Aorta (tissue), 5 donors: ENCODE measurements at regions not wholly inside any gene's neighbourhood (a gene's known extent, or its start where the extent isn't known, plus 50 kb on each side); places are given as distances from the start of the nearest gene placed in this dataset.
A peak's percentile ranks its signal among the peaks of the same experiment; 100 is the strongest.

Source experiments
- ATAC-seq: fragments of 200-7000 bp; cut with Tn5 transposase; one replicate; pipeline ENCODE4 v1.9.1; 2022; ENCODE audit warnings: moderate library complexity; ENCODE audit not compliant: low FRiP score
- DNase-seq, 2 donors: peaks; one replicate each; pipeline ENCODE4 v3.0.0-alpha.2; 2020
- H3K27ac ChIP-seq, 2 donors: one replicate each; pipeline ENCODE4 v1.5.1; 2013; ENCODE audit warnings: low read length in 2 of 2, mild to moderate bottlenecking in 2 of 2, moderate library complexity in 2 of 2, control low read depth in 1 of 2, inconsistent platforms in 1 of 2, low read depth in 1 of 2
- H3K27me3 ChIP-seq, 2 donors: one replicate each; pipeline ENCODE4 v1.6.1; 2013; ENCODE audit warnings: control low read depth in 1 of 2, low read length in 1 of 2, mild to moderate bottlenecking in 1 of 2, moderate library complexity in 1 of 2; ENCODE audit not compliant: insufficient read depth in 2 of 2, control insufficient read depth in 1 of 2
- H3K36me3 ChIP-seq, 2 donors: one replicate each; pipeline ENCODE4 v1.6.1; 2013; ENCODE audit warnings: control low read depth in 1 of 2, low read length in 1 of 2, mild to moderate bottlenecking in 1 of 2; ENCODE audit not compliant: insufficient read depth in 2 of 2, control insufficient read depth in 1 of 2
- H3K4me1 ChIP-seq, 2 donors: one replicate each; pipeline ENCODE4 v1.6.1; 2013; ENCODE audit warnings: low read length in 2 of 2, control low read depth in 1 of 2, mild to moderate bottlenecking in 1 of 2, moderate library complexity in 1 of 2; ENCODE audit not compliant: insufficient read depth in 2 of 2, control insufficient read depth in 1 of 2
- H3K4me3 ChIP-seq, 2 donors: one replicate each; pipeline ENCODE4 v1.5.1; 2013; ENCODE audit warnings: low read length in 2 of 2, control low read depth in 1 of 2, mild to moderate bottlenecking in 1 of 2
- H3K9me3 ChIP-seq: one replicate; pipeline ENCODE4 v1.6.1; 2013; ENCODE audit warnings: mild to moderate bottlenecking, low read length; ENCODE audit not compliant: control insufficient read depth
- WGBS, 2 donors: extraction: QIAGEN DNeasy Blood & Tissue Kit; methylation state at CpG; one replicate each; pipeline ENCODE4 v1.1.7; 2013; 5-methylcytosine and 5-hydroxymethylcytosine counted together
- intact Hi-C, 2 donors: fragments of 100-400 bp; cut with DNase I; formaldehyde crosslinking; loops; one replicate each; pipeline versions ENCODE4 v1.14.2 to v1.15.0; 2022
- donor health status: healthy with polysubstance abuse.
- donor health status: Bipolar disorder and iron deficiency.
- donor health status: DM: no; HTN: no; CAD: no.
- donor health status: DM: no; HTN: no; CAD: no.
- donor health status: DM: yes; HTN: yes; CAD: no.

DNA sequence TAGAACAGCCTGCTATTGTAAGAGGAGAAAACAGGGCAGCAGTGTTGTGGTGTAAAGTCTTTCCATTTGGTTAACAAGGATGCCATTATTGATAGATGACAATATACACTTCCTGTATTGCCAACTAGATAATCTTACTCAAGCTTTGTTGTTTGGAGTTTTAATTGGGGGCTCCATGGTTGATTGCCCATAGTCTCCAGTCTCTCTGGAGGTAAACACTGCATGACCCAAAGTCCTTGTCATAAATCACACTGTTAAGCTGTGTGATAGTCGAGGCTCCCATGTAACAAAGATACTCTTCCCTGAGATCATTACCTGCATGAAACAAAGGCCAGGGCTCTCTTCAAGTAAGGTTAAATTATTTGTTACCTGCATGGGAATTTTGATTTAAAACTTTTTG is 394.6 kb downstream of the C4orf33 start:
- intact Hi-C loops = no loop called here
- Histone ChIP-seq H3K4me1 (no peaks in the 10 kb centered on the region), H3K36me3 (no peaks in the 10 kb centered on the region), H3K27me3 (no peaks in the 10 kb centered on the region), H3K27ac (no peak overlapping the region), H3K4me3 (no peak overlapping the region), H3K9me3 (no peaks in the 10 kb centered on the region)
- DNase-seq (no peak), ATAC-seq (no peak)
- 57 to 72% methylated on average over 1 of the region's 1 CpG for WGBS, 2 donors

DNA sequence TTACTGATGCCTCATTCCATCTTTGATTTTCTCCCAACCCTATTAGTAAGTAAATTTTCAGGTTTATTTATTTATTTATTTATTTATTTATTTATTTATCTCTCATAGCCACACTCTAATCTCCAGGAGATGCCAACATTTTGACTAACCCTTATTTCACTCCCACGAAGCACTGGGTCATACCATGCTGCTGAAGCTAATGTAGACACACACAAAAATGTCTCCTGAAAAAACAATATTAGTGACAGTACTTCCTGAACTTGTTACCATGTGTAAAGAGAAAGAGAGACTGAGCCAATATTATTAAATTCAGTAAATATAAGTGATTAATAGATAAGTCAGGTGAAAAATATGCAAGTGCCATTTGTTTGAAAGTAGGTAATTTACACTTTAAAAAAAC is 402.7 kb downstream of the C4orf33 start:
- Histone ChIP-seq H3K27ac (no peak overlapping the region), H3K4me1 (no peaks in the 10 kb centered on the region), H3K4me3 (no peak overlapping the region), H3K9me3 (no peaks in the 10 kb centered on the region), H3K27me3 (no peaks in the 10 kb centered on the region), H3K36me3 (no peaks in the 10 kb centered on the region)
- 50% methylated on average over 1 of the region's 1 CpG for WGBS, 2 donors
- no peak for ATAC-seq
- intact Hi-C loops = no loop called here
- DNase-seq = no peak

DNA sequence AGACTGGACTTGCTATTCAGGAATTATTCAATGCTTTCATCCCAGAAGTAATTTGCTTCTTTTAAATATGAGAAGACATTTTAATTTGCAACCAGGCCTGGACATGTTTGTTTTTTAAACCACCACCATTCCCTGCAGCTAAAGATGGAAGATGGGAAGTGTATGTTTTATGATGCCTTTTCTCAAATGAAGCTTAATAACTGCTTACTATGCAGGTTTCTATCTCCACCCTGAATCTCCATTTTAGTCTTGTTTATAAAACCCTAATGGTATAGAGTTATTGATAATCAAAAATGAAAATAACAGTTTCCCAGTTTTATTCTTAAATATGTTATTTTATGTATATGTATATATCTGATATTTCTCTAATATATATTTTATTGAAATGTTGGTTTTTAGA is 418.9 kb downstream of the C4orf33 start:
- Histone ChIP-seq H3K27me3 (no peaks in the 10 kb centered on the region), H3K36me3 (no peaks in the 10 kb centered on the region), H3K9me3 (no peaks in the 10 kb centered on the region), H3K4me1 (no peaks in the 10 kb centered on the region), H3K27ac (no peak overlapping the region), H3K4me3 (no peak overlapping the region)
- ATAC-seq (no peak), DNase-seq (no peak)
- intact Hi-C loops = no loop called here

DNA sequence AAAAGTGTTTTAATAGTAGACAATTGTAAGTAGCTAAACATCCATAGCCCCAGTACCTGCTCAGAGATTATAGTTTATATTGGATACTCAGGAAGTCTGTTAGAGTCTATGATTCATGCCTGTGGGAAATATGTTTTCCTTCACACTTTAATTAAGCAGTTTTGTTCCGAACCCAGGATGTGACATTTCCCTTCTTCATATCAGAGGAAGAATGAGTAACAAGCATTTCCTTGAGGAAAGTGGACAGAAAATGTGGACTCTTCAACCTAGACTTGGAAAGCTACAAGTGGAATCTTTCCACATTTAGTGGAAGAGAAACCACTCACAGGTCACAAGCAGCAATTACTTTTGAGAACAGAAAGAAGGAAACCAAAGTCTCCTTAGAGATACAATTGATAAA is 419.4 kb downstream of the C4orf33 start:
- Histone ChIP-seq H3K36me3 (no peaks in the 10 kb centered on the region), H3K4me1 (no peaks in the 10 kb centered on the region), H3K27me3 (no peaks in the 10 kb centered on the region), H3K4me3 (no peak overlapping the region), H3K27ac (no peak overlapping the region), H3K9me3 (no peaks in the 10 kb centered on the region)
- WGBS, 2 donors = 50 to 55% methylated on average over 1 of the region's 1 CpG
- ATAC-seq = no peak
- DNase-seq = no peak
- intact Hi-C loops = no loop called here

DNA sequence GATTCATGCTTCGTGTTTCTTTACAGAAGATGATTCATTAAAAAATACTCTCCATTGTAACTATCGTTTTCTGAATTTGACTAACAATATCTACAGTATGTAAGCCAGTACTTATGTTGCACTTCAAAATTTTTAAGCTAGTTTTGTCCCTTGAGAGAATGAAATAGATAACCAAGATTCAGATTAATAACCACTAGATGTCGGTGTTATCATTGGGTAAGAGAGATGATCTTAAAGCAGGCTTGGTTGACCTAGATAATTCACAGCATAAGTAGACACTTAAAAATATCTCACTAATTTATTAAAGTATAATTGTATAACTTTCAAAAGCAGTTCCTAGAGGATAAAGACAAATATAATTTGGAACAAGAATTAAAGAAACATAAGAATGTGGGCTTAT is 430.9 kb downstream of the C4orf33 start:
- 60 to 67% methylated on average over 3 of the region's 3 CpGs for WGBS, 2 donors
- Histone ChIP-seq H3K27me3 (no peaks in the 10 kb centered on the region), H3K4me3 (no peak overlapping the region), H3K9me3 (no peaks in the 10 kb centered on the region), H3K4me1 (no peaks in the 10 kb centered on the region), H3K36me3 (no peaks in the 10 kb centered on the region), H3K27ac (no peak overlapping the region)
- ATAC-seq (no peak), DNase-seq (no peak)
- intact Hi-C loops = no loop called here

DNA sequence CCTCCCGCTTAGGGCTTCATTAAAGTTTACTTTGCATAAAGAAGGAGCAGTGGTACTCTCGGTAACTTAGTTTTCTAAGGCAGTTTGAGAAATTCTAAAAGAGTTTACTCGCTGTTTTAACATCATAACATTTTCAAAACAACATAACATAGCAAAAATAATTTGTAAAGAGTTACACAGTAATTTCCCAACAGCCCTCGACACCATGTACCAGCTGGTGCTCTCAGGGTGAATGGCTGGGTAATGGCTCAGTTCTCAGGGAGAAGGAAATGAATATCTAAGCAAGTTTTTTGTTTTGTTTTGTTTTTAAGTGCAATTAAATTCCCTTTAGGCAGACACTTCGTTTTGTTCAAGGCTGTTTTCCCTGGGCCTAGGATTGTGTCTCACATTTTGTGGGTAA is 435.3 kb downstream of the C4orf33 start:
- intact Hi-C loops = no loop called here
- H3K4me3 ChIP-seq = no peak overlapping the region
- no peaks in the 10 kb centered on the region for H3K4me1 ChIP-seq
- WGBS, 2 donors = 88% methylated on average over 5 of the region's 5 CpGs
- no peak overlapping the region for H3K27ac ChIP-seq
- DNase-seq (no peak), ATAC-seq (no peak)
- no peaks in the 10 kb centered on the region for H3K27me3 ChIP-seq
- H3K36me3 ChIP-seq = no peaks in the 10 kb centered on the region
- no peaks in the 10 kb centered on the region for H3K9me3 ChIP-seq

DNA sequence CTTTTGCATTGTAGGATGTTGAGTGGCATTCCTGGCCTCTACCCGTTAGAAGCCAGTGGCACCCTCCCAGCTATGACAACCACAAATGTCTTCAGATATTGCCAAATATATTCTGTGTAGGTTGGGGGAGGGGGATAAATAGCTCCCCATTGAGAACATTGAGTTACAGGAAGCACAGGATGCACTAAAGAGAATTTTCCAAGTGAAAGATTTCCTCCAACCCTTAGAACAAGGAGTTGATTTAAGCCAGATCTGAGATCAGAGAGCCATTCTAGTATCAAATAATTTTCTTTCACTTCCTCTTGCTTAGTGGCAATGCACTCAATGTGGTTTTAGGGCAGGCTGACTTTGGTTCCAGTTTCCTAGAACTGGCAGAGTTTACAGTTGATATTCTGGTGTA is 436.6 kb downstream of the C4orf33 start:
- Histone ChIP-seq H3K27ac (no peak overlapping the region), H3K36me3 (no peaks in the 10 kb centered on the region), H3K4me1 (no peaks in the 10 kb centered on the region), H3K4me3 (no peak overlapping the region), H3K9me3 (no peaks in the 10 kb centered on the region), H3K27me3 (no peaks in the 10 kb centered on the region)
- 68 to 69% methylated on average over 1 of the region's 1 CpG for WGBS, 2 donors
- DNase-seq (no peak), ATAC-seq (no peak)
- intact Hi-C loops = no loop called here

DNA sequence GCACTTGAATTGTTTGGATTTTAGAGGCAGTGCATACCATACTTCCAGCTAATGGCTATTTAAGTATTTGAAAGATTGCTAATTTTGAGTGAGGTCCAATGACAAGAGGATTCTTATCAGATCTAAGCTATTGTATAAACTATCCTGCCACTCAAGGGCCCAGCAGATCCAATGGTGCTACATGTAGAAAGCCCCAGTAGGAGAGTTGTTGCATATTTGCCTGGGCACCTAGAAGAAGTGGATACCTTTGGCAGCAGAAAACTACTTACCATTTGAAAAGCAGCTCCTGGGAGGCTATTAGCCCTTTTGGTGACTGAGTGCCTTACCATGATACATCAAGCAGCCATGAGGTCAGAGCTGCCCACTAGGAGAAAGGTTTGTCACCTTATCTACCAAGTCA is 447.3 kb downstream of the C4orf33 start:
- Histone ChIP-seq H3K9me3 (no peaks in the 10 kb centered on the region), H3K27ac (no peak overlapping the region), H3K4me3 (no peak overlapping the region), H3K4me1 (no peaks in the 10 kb centered on the region), H3K36me3 (no peaks in the 10 kb centered on the region), H3K27me3 (no peaks in the 10 kb centered on the region)
- DNase-seq = no peak
- intact Hi-C loops = no loop called here
- ATAC-seq = no peak

DNA sequence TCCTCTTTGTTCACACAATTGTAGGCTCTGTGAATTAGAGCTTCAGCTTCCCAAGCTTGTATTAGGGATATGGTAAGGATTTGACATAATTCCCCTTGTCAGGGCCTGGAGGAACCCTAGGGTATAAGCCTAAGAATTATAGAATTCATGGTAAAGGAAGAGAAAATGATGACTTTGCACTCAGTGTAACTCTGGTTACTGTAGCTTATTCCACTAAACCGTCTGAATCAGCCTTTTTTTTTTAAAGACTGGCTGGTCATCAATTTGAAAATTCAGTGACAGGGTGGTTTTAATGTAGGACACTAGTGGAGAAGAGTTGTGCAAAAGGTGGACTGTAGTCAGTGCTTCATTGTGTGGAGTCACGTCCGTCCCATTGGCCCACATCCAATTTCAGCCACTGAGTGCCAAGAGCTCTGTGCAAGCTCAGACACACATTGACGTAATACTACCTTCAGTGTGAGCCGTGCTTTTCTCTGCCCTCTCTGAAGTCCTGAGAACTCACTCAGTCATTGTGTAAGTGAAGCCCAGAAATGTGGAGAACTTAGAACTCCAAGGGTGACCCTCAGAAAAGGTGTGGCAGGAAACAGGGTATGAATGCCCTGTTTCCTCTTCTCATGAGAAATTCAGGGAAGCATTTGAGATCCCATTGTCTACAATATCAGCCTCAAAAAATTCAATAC is 449.8 kb downstream of the C4orf33 start:
- H3K36me3 ChIP-seq = no peaks in the 10 kb centered on the region
- H3K27ac ChIP-seq = no peak overlapping the region
- no peaks in the 10 kb centered on the region for H3K27me3 ChIP-seq
- 2 to 7% methylated on average over 5 of the region's 5 CpGs for WGBS, 2 donors
- peak; percentile 65 to 85 for DNase-seq
- H3K9me3 ChIP-seq = no peaks in the 10 kb centered on the region
- H3K4me3 ChIP-seq = no peak overlapping the region
- intact Hi-C loops = no loop called here
- H3K4me1 ChIP-seq = no peaks in the 10 kb centered on the region
- peak; percentile 90 for ATAC-seq
